ENCODE measurements at regions not wholly inside any gene's neighbourhood (a gene's known extent, or its start where the extent isn't known, plus 50 kb on each side); places are given as distances from the start of the nearest gene placed in this dataset.
A peak's percentile ranks its signal among the peaks of the same experiment; 100 is the strongest.

- intact Hi-C loops (cut with DNase I) = no loop called here
- H3K9me3 ChIP-seq = no peaks in the 10 kb centered on the region
- H3K4me1 ChIP-seq = no peaks in the 10 kb centered on the region
- DNase-seq (no peak), ATAC-seq (no peak)
- H3K4me3 ChIP-seq = no peak overlapping the region
- H3K36me3 ChIP-seq = no peaks in the 10 kb centered on the region
- no peaks in the 10 kb centered on the region for H3K27me3 ChIP-seq
- no peak for TF ChIP-seq CTCF (IDR thresholded peaks at IDR 0.05)
- H3K27ac ChIP-seq = no peak overlapping the region
These were observed 269.2 kb upstream of the ZNF521 start for GRCh38 chr18:25621144-25621543.

- H3K4me1 ChIP-seq = no peaks in the 10 kb centered on the region
- TF ChIP-seq CTCF (IDR thresholded peaks at IDR 0.05) = no peak
- no peaks in the 10 kb centered on the region for H3K27me3 ChIP-seq
- H3K4me3 ChIP-seq = no peak overlapping the region
- ATAC-seq (no peak), DNase-seq (no peak)
- no peaks in the 10 kb centered on the region for H3K9me3 ChIP-seq
- no peak overlapping the region for H3K27ac ChIP-seq
- no peaks in the 10 kb centered on the region for H3K36me3 ChIP-seq
- intact Hi-C loops (cut with DNase I) = no loop called here
These were observed 262.2 kb upstream of the ZNF521 start for GRCh38 chr18:25614168-25614567.

GRCh38 chr18:25612466-25612865, 260.5 kb upstream of the ZNF521 start:
- Histone ChIP-seq H3K27me3 (no peaks in the 10 kb centered on the region), H3K36me3 (no peaks in the 10 kb centered on the region), H3K9me3 (no peaks in the 10 kb centered on the region), H3K27ac (no peak overlapping the region), H3K4me3 (no peak overlapping the region), H3K4me1 (no peaks in the 10 kb centered on the region)
- TF ChIP-seq CTCF (IDR thresholded peaks at IDR 0.05) = no peak
- intact Hi-C loops (cut with DNase I) = no loop called here
- DNase-seq (no peak), ATAC-seq (no peak)

- DNase-seq (no peak), ATAC-seq (no peak)
- intact Hi-C loops (cut with DNase I) = no loop called here
- TF ChIP-seq CTCF (IDR thresholded peaks at IDR 0.05) = no peak
- no peaks in the 10 kb centered on the region for H3K36me3 ChIP-seq
- no peak overlapping the region for H3K4me3 ChIP-seq
- H3K27ac ChIP-seq = no peak overlapping the region
- no peaks in the 10 kb centered on the region for H3K9me3 ChIP-seq
- H3K27me3 ChIP-seq = no peaks in the 10 kb centered on the region
- H3K4me1 ChIP-seq = no peaks in the 10 kb centered on the region
These were observed 256.1 kb upstream of the ZNF521 start for GRCh38 chr18:25608091-25608490.

- no peaks in the 10 kb centered on the region for H3K27me3 ChIP-seq
- H3K4me1 ChIP-seq = no peaks in the 10 kb centered on the region
- no peaks in the 10 kb centered on the region for H3K36me3 ChIP-seq
- TF ChIP-seq CTCF (IDR thresholded peaks at IDR 0.05) = no peak
- H3K4me3 ChIP-seq = no peak overlapping the region
- no peaks in the 10 kb centered on the region for H3K9me3 ChIP-seq
- H3K27ac ChIP-seq = no peak overlapping the region
- peak; percentile 33 for ATAC-seq
- DNase-seq = peak; percentile 55
- intact Hi-C loops (cut with DNase I) = no loop called here
These were observed 253.1 kb upstream of the ZNF521 start for GRCh38 chr18:25604894-25605597.

Data from upper lobe of right lung (tissue), 1 donor.